NK-92 treated with Interleukin-12 subunit alpha and Interleukin-12 subunit beta, amount 100 ng/mL, for 24 hours (cell line): ENCODE measurements at regions not wholly inside any gene's neighbourhood (a gene's known extent, or its start where the extent isn't known, plus 50 kb on each side); places are given as distances from the start of the nearest gene placed in this dataset.
"Not testable (repeated sequence)": the region's sequence is repeated elsewhere in the genome, so short reads cannot be mapped to it uniquely, and the experiment has no call there.

Experiments
- DNase-seq: peaks from one replicate; lab custom pipeline; 2025; lab: John Stamatoyannopoulos, UW

GRCh38 chr12:9411616-9412268 lies 196.0 kb downstream of the KLRB1 start:
- DNase-seq = not testable (repeated sequence)

- DNase-seq = not testable (repeated sequence)
These were observed 199.2 kb upstream of the PZP start for GRCh38 chr12:9407425-9407748.

- DNase-seq = no peak
These were observed 198.6 kb upstream of the PZP start for GRCh38 chr12:9406564-9407424.

- no peak for DNase-seq
These were observed 197.8 kb upstream of the PZP start for GRCh38 chr12:9405886-9406563.

GRCh38 chr12:9404469-9405260 lies 196.5 kb upstream of the PZP start:
- DNase-seq = no peak

GRCh38 chr12:9404031-9404430 lies 195.8 kb upstream of the PZP start:
- DNase-seq = no peak

- not testable (repeated sequence) for DNase-seq
These were observed 194.3 kb upstream of the PZP start for GRCh38 chr12:9402432-9403040.

GRCh38 chr12:9396367-9396766 lies 188.2 kb upstream of the PZP start:
- DNase-seq = not testable (repeated sequence)

GRCh38 chr12:9395220-9395619 lies 187.0 kb upstream of the PZP start:
- DNase-seq = not testable (repeated sequence)

- no peak for DNase-seq
These were observed 184.6 kb upstream of the PZP start for GRCh38 chr12:9392842-9393241.

GRCh38 chr12:9391815-9392214 lies 183.6 kb upstream of the PZP start:
- no peak for DNase-seq

- DNase-seq = no peak
These were observed 182.6 kb upstream of the PZP start for GRCh38 chr12:9390761-9391160.

- DNase-seq = no peak
These were observed 181.6 kb upstream of the PZP start for GRCh38 chr12:9389796-9390195.

- no peak for DNase-seq
These were observed 180.2 kb upstream of the PZP start for GRCh38 chr12:9388379-9388778.

- DNase-seq = no peak
These were observed 179.3 kb upstream of the PZP start for GRCh38 chr12:9387450-9387849.

- no peak for DNase-seq
These were observed 175.4 kb upstream of the PZP start for GRCh38 chr12:9383585-9383984.

GRCh38 chr12:9381619-9382018 lies 173.4 kb upstream of the PZP start:
- DNase-seq = no peak

- no peak for DNase-seq
These were observed 172.5 kb upstream of the PZP start for GRCh38 chr12:9380650-9381049.

GRCh38 chr12:9379023-9379742 lies 171.0 kb upstream of the PZP start:
- no peak for DNase-seq

- no peak for DNase-seq
These were observed 170.2 kb upstream of the PZP start for GRCh38 chr12:9378430-9378835.

GRCh38 chr12:9372202-9372601 lies 164.0 kb upstream of the PZP start:
- DNase-seq = no peak
